K562 (cell line): ENCODE measurements at regions not wholly inside any gene's neighbourhood (a gene's known extent, or its start where the extent isn't known, plus 50 kb on each side); places are given as distances from the start of the nearest gene placed in this dataset.

Experiments used
- ARID2 ChIP-seq: fragments of 450-650 bp; IDR thresholded peaks from 2 replicates; pipeline ENCODE4 v1.6.1; 2017; ENCODE audit warnings: antibody characterized with exemption, mild to moderate bottlenecking
- CCNT2 ChIP-seq: IDR thresholded peaks from 2 replicates; pipeline ENCODE4 v1.6.1; 2011; ENCODE audit warnings: borderline replicate concordance, low read depth, mild to moderate bottlenecking, moderate library complexity, mixed read lengths, low read length; ENCODE audit not compliant: insufficient read length; ENCODE audit errors: extremely low read depth
- HMGN3 ChIP-seq: IDR thresholded peaks from 2 replicates; pipeline ENCODE4 v1.6.1; 2011; ENCODE audit warnings: borderline replicate concordance, low read depth, mild to moderate bottlenecking, mixed read lengths, low read length; ENCODE audit not compliant: insufficient read length; ENCODE audit errors: extremely low read depth
- MNT ChIP-seq, 2 experiments: fragments of 450-650 bp; conservative IDR thresholded peaks; 2 replicates each; pipeline ENCODE4 v1.6.1; 2017; ENCODE audit warnings: mild to moderate bottlenecking in 2 of 2, moderate library complexity in 2 of 2
- NELFE ChIP-seq: IDR thresholded peaks from 2 replicates; pipeline ENCODE4 v1.6.1; 2011; ENCODE audit warnings: mild to moderate bottlenecking; ENCODE audit not compliant: insufficient read depth, insufficient read length
- NFIX ChIP-seq: fragments of 250-450 bp; sonication (Bioruptor Pico); IDR thresholded peaks from 2 replicates; pipeline ENCODE4 v1.4.0; 2020; ENCODE audit warnings: low read depth, mild to moderate bottlenecking, moderate library complexity
- NR3C1 ChIP-seq: sonication (generic); formaldehyde crosslinking; IDR thresholded peaks from 2 replicates; pipeline ENCODE4 v1.8.1; 2022; ENCODE audit warnings: missing genetic modification reagents
- PKNOX1 ChIP-seq: fragments of 450-650 bp; IDR thresholded peaks from 2 replicates; pipeline ENCODE4 v1.6.1; 2016
- RBFOX2 ChIP-seq: fragments of 200-400 bp; formaldehyde crosslinking; IDR thresholded peaks from 2 replicates; pipeline ENCODE4 v1.6.1; 2017; ENCODE audit warnings: low read depth, mild to moderate bottlenecking, low read length, moderate library complexity
- RNF2 ChIP-seq: sonication (generic); IDR thresholded peaks from 2 replicates; pipeline ENCODE4 v1.6.1; 2016
- SIN3A ChIP-seq, 2 experiments: fragments of 150-350 bp in 1 of 2; IDR thresholded peaks; 2 replicates each; pipeline ENCODE4 v1.6.1; 2011 to 2016; ENCODE audit warnings: borderline replicate concordance in 2 of 2, low read depth in 2 of 2, low read length in 2 of 2, mild to moderate bottlenecking in 2 of 2, moderate library complexity in 2 of 2; ENCODE audit not compliant: control insufficient read depth in 1 of 2
- TSHZ1 ChIP-seq: fragments of 250-450 bp; sonication (Bioruptor Pico); IDR thresholded peaks from 2 replicates; pipeline ENCODE4 v1.4.0; 2020; ENCODE audit warnings: mild to moderate bottlenecking, moderate library complexity
- ZBTB11 ChIP-seq, 3 experiments: fragments of 200-800 bp in 1 of 3; fragments of 250-450 bp in 1 of 3; fragments of 450-650 bp in 1 of 3; sonication (Bioruptor Pico) in 1 of 3; sonication (Bioruptor generic) in 1 of 3; formaldehyde crosslinking in 1 of 3; IDR thresholded peaks; 2 replicates each; pipeline versions ENCODE4 v1.6.1 to v1.8.0; 2016 to 2022; ENCODE audit warnings: mild to moderate bottlenecking in 2 of 3, missing genetic modification characterization in 2 of 3, missing compliant biosample characterization in 1 of 3, moderate library complexity in 1 of 3
- ZEB2 ChIP-seq: fragments of 450-650 bp; IDR thresholded peaks from 2 replicates; pipeline ENCODE4 v1.6.1; 2016
- ZNF12 ChIP-seq: sonication (generic); formaldehyde crosslinking; IDR thresholded peaks from 2 replicates; pipeline ENCODE4 v1.4.0; 2020; ENCODE audit warnings: mild to moderate bottlenecking, missing genetic modification reagents
- ZNF134 ChIP-seq: fragments of 250-450 bp; sonication (Bioruptor Pico); conservative IDR thresholded peaks from 2 replicates; pipeline ENCODE4 v1.4.0; 2020
- ZNF436 ChIP-seq: fragments of 250-450, 450-650 bp; sonication (Bioruptor Pico); formaldehyde crosslinking; IDR thresholded peaks from 2 replicates; pipeline ENCODE4 v1.7.0; 2020; ENCODE audit warnings: mild to moderate bottlenecking

GRCh38 chr2:126994340-126994777 is 95.7 kb downstream of the TEX51 start (continued):
- TF ChIP-seq RNF2 (peak; percentile 54; the same call in 1 of the 2 replicates), RBFOX2 (no peak), PKNOX1 (peak; percentile 67; the same call in 1 of the 2 replicates), ZEB2 (peak; percentile 62; the same call in 1 of the 2 replicates), ZNF436 (CRISPR knock-in tag) (no peak), CCNT2 (peak; percentile 67), NR3C1 (CRISPR knock-in tag) (no peak), HMGN3 (no peak), ZNF134 (CRISPR knock-in tag) (no peak), NFIX (CRISPR knock-in tag) (no peak), ZNF12 (CRISPR knock-in tag) (no peak), TSHZ1 (CRISPR knock-in tag) (no peak), ARID2 (no peak), ZBTB11 (CRISPR knock-in tag; IDR thresholded peaks at IDR 0.05) (peak in 1 of 3 experiments; percentile 75; a peak in 2 of 6 replicates), NELFE (no peak), MNT (conservative IDR thresholded peaks at IDR 0.05) (peak in 1 of 2 experiments; percentile 34; a peak in 1 of 4 replicates), SIN3A (IDR thresholded peaks at IDR 0.05; ENCODE audit: borderline replicate concordance in 2 of 2, control insufficient read depth in 1 of 2, low read depth in 2 of 2, low read length in 2 of 2) (no peak)
